ENCODE measurements at regions not wholly inside any gene's neighbourhood (a gene's known extent, or its start where the extent isn't known, plus 50 kb on each side); places are given as distances from the start of the nearest gene placed in this dataset.
A peak's percentile ranks its signal among the peaks of the same experiment; 100 is the strongest.
"Not testable (repeated sequence)": the region's sequence is repeated elsewhere in the genome, so short reads cannot be mapped to it uniquely, and the experiment has no call there.

GRCh38 chr3:150236316-150237082 is 171.6 kb upstream of the TSC22D2 start:
- ATAC-seq: no peak
- DNase-seq (ENCODE audit: low spot score in 2 of 2): no peak
- H3K36me3 Mint-ChIP-seq: no peaks in the 10 kb centered on the region
- no peak overlapping the region for H3K4me3 Mint-ChIP-seq
- no peaks in the 10 kb centered on the region for H3K4me1 Mint-ChIP-seq
- no peaks in the 10 kb centered on the region for H3K9me3 Mint-ChIP-seq
- H3K27ac Mint-ChIP-seq: no peak overlapping the region

- no peak for DNase-seq (ENCODE audit: low spot score in 2 of 2)
Observed at GRCh38 chr3:150235799-150236198, 172.3 kb upstream of the TSC22D2 start.

GRCh38 chr3:150232992-150233451 is 175.1 kb upstream of the TSC22D2 start:
- DNase-seq (ENCODE audit: low spot score in 2 of 2): no peak
- Mint-ChIP-seq H3K27ac (no peak overlapping the region), H3K9me3 (no peaks in the 10 kb centered on the region), H3K36me3 (no peaks in the 10 kb centered on the region), H3K4me1 (no peaks in the 10 kb centered on the region), H3K4me3 (no peak overlapping the region)
- peak; percentile 26 for ATAC-seq

More at GRCh38 chr3:150235799-150236198, 172.3 kb upstream of the TSC22D2 start:
- no peaks in the 10 kb centered on the region for H3K9me3 Mint-ChIP-seq
- H3K4me1 Mint-ChIP-seq: no peaks in the 10 kb centered on the region
- H3K36me3 Mint-ChIP-seq: no peaks in the 10 kb centered on the region
- no peak overlapping the region for H3K27ac Mint-ChIP-seq
- ATAC-seq: no peak
- H3K4me3 Mint-ChIP-seq: no peak overlapping the region

- ATAC-seq (no peak), DNase-seq (ENCODE audit: low spot score in 2 of 2) (no peak)
- no peak overlapping the region for H3K27ac Mint-ChIP-seq
- H3K4me3 Mint-ChIP-seq: no peak overlapping the region
- H3K36me3 Mint-ChIP-seq: no peaks in the 10 kb centered on the region
- H3K9me3 Mint-ChIP-seq: no peaks in the 10 kb centered on the region
- no peaks in the 10 kb centered on the region for H3K4me1 Mint-ChIP-seq
Observed at GRCh38 chr3:150230037-150230436, 178.1 kb upstream of the TSC22D2 start.

GRCh38 chr3:150228626-150229025 is 179.5 kb upstream of the TSC22D2 start:
- ATAC-seq; H3K4me1 Mint-ChIP-seq; H3K36me3 Mint-ChIP-seq; H3K9me3 Mint-ChIP-seq; H3K27ac Mint-ChIP-seq; DNase-seq (ENCODE audit: low spot score in 2 of 2); H3K4me3 Mint-ChIP-seq: not testable (repeated sequence)

- H3K4me3 Mint-ChIP-seq: no peak overlapping the region
- H3K4me1 Mint-ChIP-seq: no peaks in the 10 kb centered on the region
- peak; percentile 23 to 73 for DNase-seq (ENCODE audit: low spot score in 2 of 2)
- H3K36me3 Mint-ChIP-seq: no peaks in the 10 kb centered on the region
- H3K27ac Mint-ChIP-seq: no peak overlapping the region
- H3K9me3 Mint-ChIP-seq: no peaks in the 10 kb centered on the region
- ATAC-seq: peak; percentile 55
Observed at GRCh38 chr3:150227839-150228238, 180.3 kb upstream of the TSC22D2 start.

- no peak overlapping the region for H3K4me3 Mint-ChIP-seq
- DNase-seq (ENCODE audit: low spot score in 2 of 2): no peak
- no peak for ATAC-seq
- no peaks in the 10 kb centered on the region for H3K9me3 Mint-ChIP-seq
- H3K36me3 Mint-ChIP-seq: no peaks in the 10 kb centered on the region
- H3K4me1 Mint-ChIP-seq: peaks cover 7% of the 10 kb centered on the region
- H3K27ac Mint-ChIP-seq: no peak overlapping the region
Observed at GRCh38 chr3:150225986-150226385, 182.1 kb upstream of the TSC22D2 start.

- ATAC-seq (no peak), DNase-seq (ENCODE audit: low spot score in 2 of 2) (no peak)
- no peaks in the 10 kb centered on the region for H3K36me3 Mint-ChIP-seq
- H3K9me3 Mint-ChIP-seq: no peaks in the 10 kb centered on the region
- peaks cover 8% of the 10 kb centered on the region for H3K4me1 Mint-ChIP-seq
- H3K4me3 Mint-ChIP-seq: no peak overlapping the region
- H3K27ac Mint-ChIP-seq: no peak overlapping the region
Observed at GRCh38 chr3:150223558-150223957, 184.5 kb upstream of the TSC22D2 start.

GRCh38 chr3:150222691-150223489 is 185.2 kb upstream of the TSC22D2 start:
- Mint-ChIP-seq H3K36me3 (no peaks in the 10 kb centered on the region), H3K27ac (no peak overlapping the region), H3K4me1 (peaks cover 8% of the 10 kb centered on the region), H3K9me3 (no peaks in the 10 kb centered on the region), H3K4me3 (no peak overlapping the region)
- ATAC-seq: no peak
- DNase-seq (ENCODE audit: low spot score in 2 of 2): no peak

- no peak overlapping the region for H3K27ac Mint-ChIP-seq
- no peak overlapping the region for H3K4me3 Mint-ChIP-seq
- peaks cover 8% of the 10 kb centered on the region for H3K4me1 Mint-ChIP-seq
- H3K9me3 Mint-ChIP-seq: no peaks in the 10 kb centered on the region
- H3K36me3 Mint-ChIP-seq: no peaks in the 10 kb centered on the region
- DNase-seq (ENCODE audit: low spot score in 2 of 2) (no peak), ATAC-seq (no peak)
Observed at GRCh38 chr3:150221904-150222523, 186.1 kb upstream of the TSC22D2 start.

- Mint-ChIP-seq H3K27ac (no peak overlapping the region), H3K36me3 (no peaks in the 10 kb centered on the region), H3K4me1 (peaks cover 8% of the 10 kb centered on the region)
Observed at GRCh38 chr3:150220799-150221198, 187.3 kb upstream of the TSC22D2 start.

GRCh38 chr3:150220041-150220440 is 188.1 kb upstream of the TSC22D2 start:
- Mint-ChIP-seq H3K36me3 (no peaks in the 10 kb centered on the region), H3K4me1 (peaks cover 8% of the 10 kb centered on the region), H3K9me3 (no peaks in the 10 kb centered on the region), H3K27ac (no peak overlapping the region), H3K4me3 (no peak overlapping the region)
- ATAC-seq: no peak
- no peak for DNase-seq (ENCODE audit: low spot score in 2 of 2)

More at GRCh38 chr3:150220799-150221198, 187.3 kb upstream of the TSC22D2 start:
- H3K4me3 Mint-ChIP-seq: peak overlapping the region; percentile 43
- DNase-seq (ENCODE audit: low spot score in 2 of 2): no peak
- no peaks in the 10 kb centered on the region for H3K9me3 Mint-ChIP-seq
- no peak for ATAC-seq

GRCh38 chr3:150218841-150219240 is 189.3 kb upstream of the TSC22D2 start:
- H3K9me3 Mint-ChIP-seq: no peaks in the 10 kb centered on the region
- H3K36me3 Mint-ChIP-seq: no peaks in the 10 kb centered on the region
- H3K4me1 Mint-ChIP-seq: peaks cover 8% of the 10 kb centered on the region
- H3K4me3 Mint-ChIP-seq: no peak overlapping the region
- DNase-seq (ENCODE audit: low spot score in 2 of 2) (no peak), ATAC-seq (no peak)
- no peak overlapping the region for H3K27ac Mint-ChIP-seq

GRCh38 chr3:150218236-150218635 is 189.9 kb upstream of the TSC22D2 start:
- ATAC-seq: no peak
- Mint-ChIP-seq H3K36me3 (no peaks in the 10 kb centered on the region), H3K4me1 (peaks cover 8% of the 10 kb centered on the region), H3K4me3 (no peak overlapping the region), H3K9me3 (no peaks in the 10 kb centered on the region), H3K27ac (no peak overlapping the region)
- no peak for DNase-seq (ENCODE audit: low spot score in 2 of 2)

- Mint-ChIP-seq H3K9me3 (no peaks in the 10 kb centered on the region), H3K27ac (no peak overlapping the region), H3K4me1 (peaks cover 8% of the 10 kb centered on the region), H3K4me3 (no peak overlapping the region), H3K36me3 (no peaks in the 10 kb centered on the region)
- ATAC-seq (no peak), DNase-seq (ENCODE audit: low spot score in 2 of 2) (no peak)
Observed at GRCh38 chr3:150217691-150218090, 190.4 kb upstream of the TSC22D2 start.

Data from stimulated activated effector memory CD8-positive, alpha-beta T cell treated with anti-CD3 and anti-CD28 coated beads, Interleukin-12 subunit alpha, Interleukin-12 subunit beta, amount 100 ng/mL, for 72 hours (primary cell).